HL-60 (cell line): ENCODE measurements at regions not wholly inside any gene's neighbourhood (a gene's known extent, or its start where the extent isn't known, plus 50 kb on each side); places are given as distances from the start of the nearest gene placed in this dataset.

Experiments used
- DNase-seq, 2 experiments: peaks; one replicate each; pipeline ENCODE4 v3.0.0-alpha.2; 2010 to 2020; ENCODE audit warnings: low read depth in 1 of 2, low spot score in 1 of 2
- H3K27ac ChIP-seq: fragments of 250-450 bp; sonication (Bioruptor Pico); replicated peaks from 2 replicates; pipeline ENCODE4 v1.5.1; 2020; ENCODE audit warnings: mild to moderate bottlenecking, moderate library complexity
- H3K27me3 ChIP-seq: fragments of 250-450 bp; sonication (Bioruptor Pico); 2 replicates; pipeline ENCODE4 v1.5.1; 2021; ENCODE audit warnings: mild to moderate bottlenecking, moderate library complexity; ENCODE audit not compliant: insufficient read depth, poor library complexity, severe bottlenecking
- H3K4me3 ChIP-seq: replicated peaks from 2 replicates; pipeline ENCODE4 v1.5.1; 2011; ENCODE audit warnings: mild to moderate bottlenecking, control low read depth, low read length; ENCODE audit not compliant: insufficient read depth
- GABPA ChIP-seq: IDR thresholded peaks from 2 replicates; pipeline ENCODE4 v1.6.1; 2012; ENCODE audit warnings: low read depth
- POLR2AphosphoS5 ChIP-seq: IDR thresholded peaks from 2 replicates; pipeline ENCODE4 v1.6.1; 2012; ENCODE audit warnings: low read depth
- REST ChIP-seq: IDR thresholded peaks from 2 replicates; pipeline ENCODE4 v1.6.1; 2012; ENCODE audit warnings: low read depth; ENCODE audit not compliant: insufficient replicate concordance
- SPI1 ChIP-seq: IDR thresholded peaks from 2 replicates; pipeline ENCODE4 v1.6.1; 2012; ENCODE audit warnings: low read depth, mild to moderate bottlenecking, borderline replicate concordance
- TF ChIP-seq, protein P1 (sequence below): IDR thresholded peaks from one replicate; pipeline ENCODE4 v1.5.1; 2011; ENCODE audit warnings: low read length, control low read depth, inconsistent platforms; ENCODE audit not compliant: insufficient read depth

GRCh38 chr17:63314761-63315160 lies 131.3 kb downstream of the CYB561 start:
- Histone ChIP-seq H3K4me3 (no peak overlapping the region), H3K27ac (no peak overlapping the region), H3K27me3 (no peaks in the 10 kb centered on the region)
- TF ChIP-seq POLR2AphosphoS5, result no peak
- no peak for TF ChIP-seq REST
- no peak for TF ChIP-seq GABPA
- TF ChIP-seq, protein P1, sequence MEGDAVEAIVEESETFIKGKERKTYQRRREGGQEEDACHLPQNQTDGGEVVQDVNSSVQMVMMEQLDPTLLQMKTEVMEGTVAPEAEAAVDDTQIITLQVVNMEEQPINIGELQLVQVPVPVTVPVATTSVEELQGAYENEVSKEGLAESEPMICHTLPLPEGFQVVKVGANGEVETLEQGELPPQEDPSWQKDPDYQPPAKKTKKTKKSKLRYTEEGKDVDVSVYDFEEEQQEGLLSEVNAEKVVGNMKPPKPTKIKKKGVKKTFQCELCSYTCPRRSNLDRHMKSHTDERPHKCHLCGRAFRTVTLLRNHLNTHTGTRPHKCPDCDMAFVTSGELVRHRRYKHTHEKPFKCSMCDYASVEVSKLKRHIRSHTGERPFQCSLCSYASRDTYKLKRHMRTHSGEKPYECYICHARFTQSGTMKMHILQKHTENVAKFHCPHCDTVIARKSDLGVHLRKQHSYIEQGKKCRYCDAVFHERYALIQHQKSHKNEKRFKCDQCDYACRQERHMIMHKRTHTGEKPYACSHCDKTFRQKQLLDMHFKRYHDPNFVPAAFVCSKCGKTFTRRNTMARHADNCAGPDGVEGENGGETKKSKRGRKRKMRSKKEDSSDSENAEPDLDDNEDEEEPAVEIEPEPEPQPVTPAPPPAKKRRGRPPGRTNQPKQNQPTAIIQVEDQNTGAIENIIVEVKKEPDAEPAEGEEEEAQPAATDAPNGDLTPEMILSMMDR, result no peak
- TF ChIP-seq SPI1, result no peak
- DNase-seq, result no peak

GRCh38 chr17:63316100-63316499 lies 130.0 kb downstream of the CYB561 start:
- TF ChIP-seq REST (no peak), SPI1 (no peak), POLR2AphosphoS5 (no peak)
- TF ChIP-seq, protein P1, result no peak
- no peak overlapping the region for H3K4me3 ChIP-seq
- H3K27ac ChIP-seq, result no peak overlapping the region
- no peaks in the 10 kb centered on the region for H3K27me3 ChIP-seq
- DNase-seq, result no peak

DNA sequence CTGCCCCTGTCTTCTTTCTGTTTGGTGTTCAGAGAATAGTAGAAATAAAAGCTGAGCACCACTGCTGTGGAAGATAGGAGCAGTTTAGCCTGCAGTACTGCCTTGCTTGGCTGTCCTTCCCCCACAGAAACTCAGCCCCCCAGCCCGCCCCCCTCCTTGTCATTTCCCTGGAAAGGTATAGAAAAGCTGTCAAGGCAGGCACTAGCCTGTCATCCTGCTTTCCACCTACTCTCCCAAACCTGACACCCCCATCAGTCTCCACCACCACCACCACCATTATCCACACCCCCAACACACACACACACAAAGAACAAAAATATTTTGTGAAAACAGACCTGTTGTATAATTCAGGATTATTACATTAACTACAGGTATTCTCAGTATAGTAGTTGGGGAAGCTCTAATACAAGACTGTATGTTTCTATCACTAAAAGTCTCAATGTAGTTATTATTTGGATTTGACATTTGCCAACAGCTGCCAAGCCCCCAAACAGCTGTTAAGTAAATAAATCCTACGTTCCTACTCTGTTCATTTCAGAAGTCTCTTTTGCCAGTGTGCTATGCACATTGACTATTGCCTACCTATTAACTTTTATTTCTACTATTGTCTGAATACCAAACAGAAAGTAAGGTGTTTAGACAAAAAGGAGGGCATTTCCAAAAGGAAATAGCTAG lies 128.8 kb downstream of the CYB561 start:
- no peak for DNase-seq
- TF ChIP-seq POLR2AphosphoS5 (no peak), GABPA (no peak), REST (no peak), SPI1 (no peak)
- TF ChIP-seq, protein P1, result no peak
- H3K27ac ChIP-seq, result no peak overlapping the region

More for the DNA sequence above, 128.8 kb downstream of the CYB561 start:
- no peak overlapping the region for H3K4me3 ChIP-seq
- H3K27me3 ChIP-seq, result no peaks in the 10 kb centered on the region
